Natural killer cell (primary cell): ENCODE measurements at regions not wholly inside any gene's neighbourhood (a gene's known extent, or its start where the extent isn't known, plus 50 kb on each side); places are given as distances from the start of the nearest gene placed in this dataset.
"Not testable (repeated sequence)": the region's sequence is repeated elsewhere in the genome, so short reads cannot be mapped to it uniquely, and the experiment has no call there.

ENCODE experiments used
- ATAC-seq, 3 donors: fragments of 150-1000 bp in 2 of 3; fragments of 200-7000 bp in 1 of 3; cut with Tn5 transposase; 1 replicate in 1 of 3; 2 replicates in 2 of 3; pipeline ENCODE4 v1.10.0; 2021; ENCODE audit warnings: mild to moderate bottlenecking in 2 of 3, moderate library complexity in 2 of 3
- DNase-seq, 2 donors: peaks; one replicate each; pipeline versions ENCODE4 v3.0.0 to v3.0.0-alpha.2; 2013 to 2021; ENCODE audit warnings: mixed read lengths in 1 of 2
- H3K27ac ChIP-seq: one replicate; pipeline ENCODE4 v1.5.1; 2013; ENCODE audit warnings: mild to moderate bottlenecking, low read length
- H3K27me3 ChIP-seq: one replicate; pipeline ENCODE4 v1.6.1; 2013; ENCODE audit warnings: low read length; ENCODE audit not compliant: control insufficient read depth, insufficient read depth
- H3K36me3 ChIP-seq: one replicate; pipeline ENCODE4 v1.6.1; 2013; ENCODE audit warnings: low read length; ENCODE audit not compliant: control insufficient read depth, insufficient read depth
- H3K4me1 ChIP-seq: one replicate; pipeline ENCODE4 v1.6.1; 2013; ENCODE audit warnings: low read length; ENCODE audit not compliant: control insufficient read depth, insufficient read depth
- H3K4me3 ChIP-seq: one replicate; pipeline ENCODE4 v1.5.1; 2013; ENCODE audit warnings: low read length
- H3K9me3 ChIP-seq: one replicate; pipeline ENCODE4 v1.6.1; 2013; ENCODE audit warnings: low read length; ENCODE audit not compliant: control insufficient read depth, insufficient read depth
- H3K27ac Mint-ChIP-seq, 2 donors: one replicate each; pipeline ENCODE4 v1.8.0; 2022; ENCODE audit warnings: mild to moderate bottlenecking in 2 of 2, mixed read lengths in 2 of 2, moderate library complexity in 1 of 2
- H3K27me3 Mint-ChIP-seq, 2 donors: one replicate each; pipeline ENCODE4 v1.8.0; 2022; ENCODE audit warnings: low read depth in 2 of 2, mixed read lengths in 2 of 2
- H3K36me3 Mint-ChIP-seq: one replicate; pipeline ENCODE4 v1.8.0; 2022; ENCODE audit warnings: mixed read lengths
- H3K4me1 Mint-ChIP-seq, 2 donors: one replicate each; pipeline ENCODE4 v1.8.0; 2022; ENCODE audit warnings: mixed read lengths in 2 of 2
- H3K4me3 Mint-ChIP-seq: one replicate; pipeline ENCODE4 v1.8.0; 2022; ENCODE audit warnings: mild to moderate bottlenecking, moderate library complexity, mixed read lengths
- H3K9me3 Mint-ChIP-seq, 2 donors: one replicate each; pipeline ENCODE4 v1.8.0; 2022; ENCODE audit warnings: mixed read lengths in 2 of 2
- CTCF ChIP-seq: fragments of 200-600 bp; IDR thresholded peaks from one replicate; pipeline ENCODE4 v1.8.0; 2022; ENCODE audit warnings: antibody characterized with exemption
- WGBS: methylation state at CpG from one replicate; pipeline ENCODE4 v1.1.7; 2013; ENCODE audit warnings: missing lambda C conversion rate; ENCODE audit not compliant: insufficient coverage; 5-methylcytosine and 5-hydroxymethylcytosine counted together
- intact Hi-C: fragments of 100-400 bp; cut with micrococcal nuclease; formaldehyde crosslinking; loops from one replicate; pipeline ENCODE4 v1.14.2; 2022

GRCh38 chr13:104616990-104617389, 1550.8 kb upstream of the SLC10A2 start:
- Histone ChIP-seq H3K27ac (no peak overlapping the region), H3K36me3 (no peaks in the 10 kb centered on the region), H3K9me3 (peaks cover 2% of the 10 kb centered on the region), H3K4me1 (no peaks in the 10 kb centered on the region), H3K4me3 (no peak overlapping the region), H3K27me3 (no peaks in the 10 kb centered on the region)
- Mint-ChIP-seq H3K27me3 (no peaks in the 10 kb centered on the region), H3K4me3 (no peak overlapping the region), H3K9me3 (peaks cover 8 to 15% of the 10 kb centered on the region in 2 donors), H3K4me1 (no peaks in the 10 kb centered on the region), H3K36me3 (no peaks in the 10 kb centered on the region), H3K27ac (no peak overlapping the region)
- WGBS = 83% methylated on average over 1 of the region's 3 CpGs
- no peak for DNase-seq
- no peak for TF ChIP-seq CTCF
- intact Hi-C loops = no loop called here
- no peak for ATAC-seq

GRCh38 chr13:104614361-104615145, 1548.3 kb upstream of the SLC10A2 start:
- DNase-seq = no peak
- H3K4me3 Mint-ChIP-seq = no peak overlapping the region

GRCh38 chr13:104608331-104608730, 1542.1 kb upstream of the SLC10A2 start:
- intact Hi-C loops = no loop called here
- peaks cover 4 to 9% of the 10 kb centered on the region in 2 donors for H3K9me3 Mint-ChIP-seq
- Histone ChIP-seq H3K27ac (no peak overlapping the region), H3K9me3 (no peaks in the 10 kb centered on the region), H3K36me3 (no peaks in the 10 kb centered on the region), H3K4me1 (no peaks in the 10 kb centered on the region), H3K4me3 (no peak overlapping the region), H3K27me3 (no peaks in the 10 kb centered on the region)
- no peaks in the 10 kb centered on the region for H3K27me3 Mint-ChIP-seq
- WGBS = no CpG with 5 or more reads among the region's 2 CpGs
- H3K4me3 Mint-ChIP-seq = no peak overlapping the region
- ATAC-seq (no peak), DNase-seq (no peak)
- H3K36me3 Mint-ChIP-seq = no peaks in the 10 kb centered on the region
- no peak overlapping the region for H3K27ac Mint-ChIP-seq
- no peaks in the 10 kb centered on the region for H3K4me1 Mint-ChIP-seq
- no peak for TF ChIP-seq CTCF

More at GRCh38 chr13:104614361-104615145, 1548.3 kb upstream of the SLC10A2 start:
- no peak overlapping the region for H3K27ac ChIP-seq
- Mint-ChIP-seq H3K36me3 (no peaks in the 10 kb centered on the region), H3K27ac (no peak overlapping the region), H3K4me1 (no peaks in the 10 kb centered on the region), H3K9me3 (peaks cover 8 to 12% of the 10 kb centered on the region in 2 donors), H3K27me3 (no peaks in the 10 kb centered on the region)
- 85% methylated on average over 7 of the region's 7 CpGs for WGBS
- no peak overlapping the region for H3K4me3 ChIP-seq
- intact Hi-C loops = no loop called here
- H3K27me3 ChIP-seq = no peaks in the 10 kb centered on the region
- H3K36me3 ChIP-seq = no peaks in the 10 kb centered on the region
- H3K9me3 ChIP-seq = peaks cover 2% of the 10 kb centered on the region
- TF ChIP-seq CTCF = no peak
- ATAC-seq = no peak
- no peaks in the 10 kb centered on the region for H3K4me1 ChIP-seq

- H3K36me3 Mint-ChIP-seq, H3K9me3 Mint-ChIP-seq, H3K4me3 ChIP-seq, H3K27ac Mint-ChIP-seq, ATAC-seq, H3K36me3 ChIP-seq, intact Hi-C loops, H3K4me1 Mint-ChIP-seq, H3K4me1 ChIP-seq, H3K27me3 Mint-ChIP-seq, H3K4me3 Mint-ChIP-seq, H3K27me3 ChIP-seq, DNase-seq, H3K9me3 ChIP-seq, H3K27ac ChIP-seq: not testable (repeated sequence)
- WGBS = 96% methylated on average over 4 of the region's 7 CpGs
These were observed 1539.2 kb upstream of the SLC10A2 start for GRCh38 chr13:104605435-104605834.
